T-helper 1 cell treated with Interleukin-12 subunit alpha and Interleukin-12 subunit beta and Interleukin-4 antibody, amounts not matched to agents 30 μg/mL and 1 μg/mL, for 36 hours (primary cell): ENCODE measurements at regions not wholly inside any gene's neighbourhood (a gene's known extent, or its start where the extent isn't known, plus 50 kb on each side); places are given as distances from the start of the nearest gene placed in this dataset.

Experiments used
- H3K27ac Mint-ChIP-seq: one replicate; pipeline ENCODE4 v1.8.0; 2021; ENCODE audit warnings: mild to moderate bottlenecking, mixed read lengths
- H3K27me3 Mint-ChIP-seq: one replicate; pipeline ENCODE4 v1.8.0; 2021; ENCODE audit warnings: low read depth, mixed read lengths
- H3K36me3 Mint-ChIP-seq: one replicate; pipeline ENCODE4 v1.8.0; 2021; ENCODE audit warnings: low read depth, mixed read lengths
- H3K4me1 Mint-ChIP-seq: one replicate; pipeline ENCODE4 v1.8.0; 2021; ENCODE audit warnings: low read depth, mixed read lengths
- H3K4me3 Mint-ChIP-seq: one replicate; pipeline ENCODE4 v1.8.0; 2021; ENCODE audit warnings: mild to moderate bottlenecking, moderate library complexity, mixed read lengths
- H3K9me3 Mint-ChIP-seq: one replicate; pipeline ENCODE4 v1.8.0; 2021; ENCODE audit warnings: mixed read lengths

DNA sequence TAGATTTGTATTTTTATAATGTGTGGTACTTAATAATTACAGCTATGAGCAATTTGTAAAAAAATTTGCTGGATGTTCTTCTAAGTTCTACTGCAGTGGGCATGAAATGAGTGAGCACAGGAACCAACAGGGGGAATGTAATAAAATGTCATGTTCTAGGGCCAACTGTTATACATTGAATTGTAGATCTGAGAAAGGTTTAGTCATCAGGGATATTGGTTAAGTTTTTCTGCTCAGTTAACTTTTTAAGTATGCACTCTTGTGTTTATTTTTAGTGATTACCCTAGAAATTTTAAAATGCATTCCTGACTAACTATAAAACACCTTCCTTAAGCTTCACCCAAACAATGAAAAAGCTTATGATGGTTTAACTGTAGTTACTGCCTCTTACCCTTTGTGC is 101.8 kb downstream of the CAND1 start:
- Mint-ChIP-seq H3K27me3 (peaks cover 3% of the 10 kb centered on the region), H3K36me3 (peaks cover 1% of the 10 kb centered on the region), H3K27ac (no peak overlapping the region), H3K4me1 (no peaks in the 10 kb centered on the region), H3K9me3 (peaks cover 8% of the 10 kb centered on the region), H3K4me3 (no peak overlapping the region)

GRCh38 chr12:67377021-67377420 is 107.9 kb downstream of the CAND1 start:
- Mint-ChIP-seq H3K36me3 (peaks cover 1% of the 10 kb centered on the region), H3K27me3 (no peaks in the 10 kb centered on the region), H3K4me1 (peaks cover 2% of the 10 kb centered on the region), H3K4me3 (no peak overlapping the region), H3K27ac (no peak overlapping the region), H3K9me3 (peaks cover 11% of the 10 kb centered on the region)

GRCh38 chr12:67377541-67377940 is 108.4 kb downstream of the CAND1 start:
- Mint-ChIP-seq H3K27me3 (no peaks in the 10 kb centered on the region), H3K4me3 (no peak overlapping the region), H3K4me1 (peaks cover 5% of the 10 kb centered on the region), H3K9me3 (peaks cover 6% of the 10 kb centered on the region), H3K27ac (no peak overlapping the region), H3K36me3 (no peaks in the 10 kb centered on the region)

DNA sequence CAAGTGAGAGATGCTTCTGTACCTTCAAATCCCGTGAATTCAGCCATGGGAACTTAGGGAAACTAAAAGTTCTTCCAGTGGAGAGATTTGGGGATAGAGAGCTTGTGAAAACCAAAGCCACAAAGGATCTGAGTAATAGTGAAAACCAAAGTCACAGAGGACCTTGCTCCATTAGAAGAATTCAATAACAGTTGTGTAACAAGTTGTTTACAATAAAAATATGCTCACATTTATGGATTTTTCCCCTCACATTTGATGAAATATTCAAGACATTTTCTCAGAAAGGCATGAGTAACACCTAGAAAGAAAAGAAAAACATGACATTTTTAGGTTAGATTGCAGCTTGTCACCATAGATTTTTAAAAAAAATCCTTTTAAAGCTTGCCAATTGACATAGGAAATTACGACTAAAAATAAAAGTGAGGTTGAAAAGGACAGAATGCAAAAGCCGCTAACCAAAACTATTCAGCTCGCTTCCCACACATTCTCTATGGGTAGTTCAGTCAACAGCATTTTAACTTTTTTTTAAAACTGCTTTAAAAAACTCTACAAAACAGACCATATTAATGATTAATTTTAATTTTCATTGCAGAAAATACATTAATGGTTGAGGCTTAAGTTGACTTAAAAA is 113.2 kb downstream of the CAND1 start:
- no peak overlapping the region for H3K27ac Mint-ChIP-seq
- no peaks in the 10 kb centered on the region for H3K36me3 Mint-ChIP-seq
- H3K27me3 Mint-ChIP-seq: no peaks in the 10 kb centered on the region
- no peak overlapping the region for H3K4me3 Mint-ChIP-seq
- H3K4me1 Mint-ChIP-seq: peaks cover 7% of the 10 kb centered on the region
- peaks cover 3% of the 10 kb centered on the region for H3K9me3 Mint-ChIP-seq

GRCh38 chr12:67386869-67387565 is 117.9 kb downstream of the CAND1 start:
- peaks cover 5% of the 10 kb centered on the region for H3K4me1 Mint-ChIP-seq
- no peaks in the 10 kb centered on the region for H3K36me3 Mint-ChIP-seq
- no peak overlapping the region for H3K27ac Mint-ChIP-seq

GRCh38 chr12:67388331-67389138 is 119.4 kb downstream of the CAND1 start:
- Mint-ChIP-seq H3K9me3 (no peaks in the 10 kb centered on the region), H3K4me1 (no peaks in the 10 kb centered on the region), H3K36me3 (no peaks in the 10 kb centered on the region), H3K27me3 (no peaks in the 10 kb centered on the region), H3K27ac (no peak overlapping the region), H3K4me3 (no peak overlapping the region)

More at GRCh38 chr12:67386869-67387565, 117.9 kb downstream of the CAND1 start:
- no peaks in the 10 kb centered on the region for H3K9me3 Mint-ChIP-seq
- no peaks in the 10 kb centered on the region for H3K27me3 Mint-ChIP-seq
- H3K4me3 Mint-ChIP-seq: no peak overlapping the region

DNA sequence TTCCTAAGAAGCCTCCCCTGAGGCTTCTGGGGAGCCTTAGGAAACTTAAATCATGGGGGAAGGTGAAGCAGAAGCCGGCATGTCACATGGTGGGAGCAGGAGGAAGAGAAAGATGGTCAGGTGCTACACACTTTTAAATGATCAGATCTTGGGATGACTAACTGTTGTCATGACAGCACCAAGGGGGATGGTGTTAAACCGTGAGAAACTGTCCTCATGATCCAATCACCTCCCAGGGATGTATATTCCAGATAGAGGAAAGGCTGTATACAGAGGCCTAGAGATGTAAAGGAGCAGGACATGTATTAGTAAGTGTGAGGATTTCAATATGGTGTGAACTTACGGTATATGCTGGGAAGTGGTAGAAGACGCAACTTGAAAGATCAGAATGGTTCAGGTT is 121.1 kb downstream of the CAND1 start:
- no peak overlapping the region for H3K27ac Mint-ChIP-seq
- no peaks in the 10 kb centered on the region for H3K4me1 Mint-ChIP-seq
- no peaks in the 10 kb centered on the region for H3K36me3 Mint-ChIP-seq
- H3K4me3 Mint-ChIP-seq: no peak overlapping the region
- no peaks in the 10 kb centered on the region for H3K9me3 Mint-ChIP-seq
- H3K27me3 Mint-ChIP-seq: no peaks in the 10 kb centered on the region

DNA sequence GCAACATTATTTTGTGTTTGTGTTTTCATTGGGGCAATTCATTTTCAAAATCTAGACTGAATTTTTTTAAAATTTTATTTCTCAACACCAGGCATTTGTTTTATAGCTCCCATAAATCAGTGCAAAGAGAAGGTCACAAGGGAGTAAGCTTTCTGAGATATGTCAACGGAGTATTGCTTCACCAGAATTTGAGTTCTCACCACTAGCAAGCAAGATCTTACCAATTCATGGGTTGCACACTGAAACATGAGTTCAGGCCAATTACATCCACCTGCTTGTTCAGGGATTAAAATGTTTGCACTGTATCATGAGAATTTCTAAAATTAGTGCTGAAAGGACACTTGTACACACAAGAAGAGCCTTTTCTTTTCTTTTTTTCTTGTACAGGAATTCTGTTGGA is 121.9 kb downstream of the CAND1 start:
- H3K9me3 Mint-ChIP-seq: no peaks in the 10 kb centered on the region
- H3K27ac Mint-ChIP-seq: no peak overlapping the region
- H3K36me3 Mint-ChIP-seq: no peaks in the 10 kb centered on the region
- H3K4me1 Mint-ChIP-seq: no peaks in the 10 kb centered on the region
- no peak overlapping the region for H3K4me3 Mint-ChIP-seq
- H3K27me3 Mint-ChIP-seq: no peaks in the 10 kb centered on the region

GRCh38 chr12:67391656-67392055 is 122.5 kb downstream of the CAND1 start:
- Mint-ChIP-seq H3K27ac (no peak overlapping the region), H3K36me3 (no peaks in the 10 kb centered on the region), H3K27me3 (no peaks in the 10 kb centered on the region), H3K4me1 (no peaks in the 10 kb centered on the region), H3K9me3 (no peaks in the 10 kb centered on the region), H3K4me3 (no peak overlapping the region)

DNA sequence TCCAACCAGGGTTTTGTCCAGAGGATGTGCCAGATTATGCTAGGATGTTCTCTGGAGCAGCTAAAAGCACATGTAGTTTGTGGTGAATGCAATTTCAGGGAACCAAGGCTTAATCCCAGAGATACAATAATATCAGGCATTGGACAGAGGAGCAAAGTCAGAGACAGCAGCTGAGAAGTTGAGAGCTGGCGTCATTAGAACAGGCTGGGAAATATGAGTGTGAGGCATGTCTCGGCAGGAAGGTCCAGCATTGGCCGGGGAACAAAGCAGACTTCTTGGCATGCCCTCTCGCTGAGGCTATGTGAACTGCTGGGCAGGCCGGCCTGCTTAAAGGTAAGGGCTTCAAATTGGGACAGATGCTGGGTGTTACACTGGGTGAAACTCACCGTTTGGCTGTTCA is 125.4 kb downstream of the CAND1 start:
- Mint-ChIP-seq H3K36me3 (no peaks in the 10 kb centered on the region), H3K9me3 (no peaks in the 10 kb centered on the region), H3K27ac (no peak overlapping the region), H3K27me3 (no peaks in the 10 kb centered on the region), H3K4me1 (no peaks in the 10 kb centered on the region), H3K4me3 (no peak overlapping the region)

- Mint-ChIP-seq H3K27ac (no peak overlapping the region), H3K4me3 (no peak overlapping the region), H3K27me3 (peaks cover 3% of the 10 kb centered on the region), H3K9me3 (peaks cover 4% of the 10 kb centered on the region), H3K36me3 (no peaks in the 10 kb centered on the region), H3K4me1 (no peaks in the 10 kb centered on the region)
These were observed 131.6 kb downstream of the CAND1 start for GRCh38 chr12:67400742-67401141.

DNA sequence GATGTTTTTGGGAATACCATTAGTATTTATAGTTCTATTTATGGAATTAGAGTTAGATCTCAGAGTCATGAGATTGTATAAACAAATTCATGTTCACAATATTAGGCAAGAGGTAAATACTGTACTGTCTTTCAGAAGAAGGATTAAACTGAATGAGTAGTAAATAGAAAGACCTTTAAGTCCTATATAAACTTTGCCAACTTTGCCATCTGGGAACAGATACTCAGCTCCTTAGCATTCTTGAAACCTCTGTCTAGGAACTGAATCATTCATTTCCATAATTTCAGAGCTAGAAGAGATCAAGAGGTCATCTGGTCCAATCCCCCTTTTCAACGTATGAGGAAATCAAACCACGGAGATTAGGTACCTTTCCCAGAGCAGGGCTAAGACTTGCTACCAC is 141.1 kb downstream of the CAND1 start:
- Mint-ChIP-seq H3K36me3 (no peaks in the 10 kb centered on the region), H3K4me1 (no peaks in the 10 kb centered on the region), H3K4me3 (no peak overlapping the region), H3K27me3 (peaks cover 4% of the 10 kb centered on the region), H3K9me3 (peaks cover 24% of the 10 kb centered on the region), H3K27ac (no peak overlapping the region)

DNA sequence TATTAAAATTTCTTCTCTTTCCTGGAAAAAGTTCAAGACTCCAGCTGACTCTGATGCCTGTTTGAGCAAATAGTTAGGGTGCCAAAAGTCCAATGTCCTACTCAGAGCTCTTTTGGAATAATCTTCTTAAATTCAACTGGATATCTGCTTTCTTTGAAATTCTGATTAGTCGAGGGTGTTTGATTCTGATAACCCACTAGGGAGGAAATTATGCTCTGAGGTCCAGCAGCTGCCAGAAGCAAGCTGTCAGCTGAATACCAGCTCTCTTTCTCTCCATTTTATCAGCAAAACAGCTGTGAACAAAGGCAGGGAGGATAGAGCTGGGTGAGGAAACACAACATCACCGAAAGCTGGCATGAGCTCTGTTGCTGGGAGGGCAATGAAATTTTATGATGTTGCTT is 141.5 kb downstream of the CAND1 start:
- Mint-ChIP-seq H3K4me3 (no peak overlapping the region), H3K9me3 (peaks cover 21% of the 10 kb centered on the region), H3K4me1 (no peaks in the 10 kb centered on the region), H3K27me3 (peaks cover 4% of the 10 kb centered on the region), H3K27ac (no peak overlapping the region), H3K36me3 (no peaks in the 10 kb centered on the region)

- peaks cover 15% of the 10 kb centered on the region for H3K9me3 Mint-ChIP-seq
- no peaks in the 10 kb centered on the region for H3K27me3 Mint-ChIP-seq
- no peaks in the 10 kb centered on the region for H3K36me3 Mint-ChIP-seq
- H3K4me1 Mint-ChIP-seq: no peaks in the 10 kb centered on the region
- H3K4me3 Mint-ChIP-seq: no peak overlapping the region
- H3K27ac Mint-ChIP-seq: no peak overlapping the region
These were observed 142.4 kb downstream of the CAND1 start for GRCh38 chr12:67411562-67411961.

DNA sequence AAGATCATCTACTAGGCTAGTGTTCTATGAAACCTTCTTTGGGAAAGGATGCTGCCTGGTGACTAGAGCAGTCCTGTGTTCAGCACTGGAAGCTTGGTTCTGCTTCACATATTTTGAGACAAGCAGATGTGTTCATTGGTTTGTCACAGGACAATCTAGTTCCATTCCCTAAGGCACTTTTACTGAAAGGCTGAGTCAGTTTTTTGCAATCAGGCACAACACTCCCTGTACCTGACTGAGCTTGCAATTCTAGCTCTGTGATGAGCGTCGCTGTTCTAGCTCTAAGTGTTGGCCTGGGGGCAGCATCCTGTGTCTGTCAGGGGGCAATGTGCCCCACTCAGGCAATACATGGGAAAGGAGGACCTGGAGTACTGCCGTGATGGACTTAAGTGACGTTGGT is 144.4 kb downstream of the CAND1 start:
- Mint-ChIP-seq H3K27ac (no peak overlapping the region), H3K36me3 (no peaks in the 10 kb centered on the region), H3K27me3 (no peaks in the 10 kb centered on the region), H3K4me3 (no peak overlapping the region), H3K9me3 (peaks cover 3% of the 10 kb centered on the region), H3K4me1 (no peaks in the 10 kb centered on the region)
